H1 (cell line): ENCODE measurements at regions not wholly inside any gene's neighbourhood (a gene's known extent, or its start where the extent isn't known, plus 50 kb on each side); places are given as distances from the start of the nearest gene placed in this dataset.

ENCODE experiments used
- CTCF ChIA-PET: fragments of 300-600 bp; sonication (Branson Sonifier 250); formaldehyde crosslinking; loops from one replicate; lab custom pipeline; 2021; ENCODE audit not compliant: partially characterized antibody; lab: Charles Lee
- POLR2A ChIA-PET: fragments of 300-600 bp; sonication (Branson Sonifier 250); formaldehyde crosslinking; loops from one replicate; lab custom pipeline; 2021; ENCODE audit warnings: inconsistent platforms; ENCODE audit not compliant: partially characterized antibody; lab: Charles Lee
- DNase-seq, 2 experiments: peaks; one replicate each; pipeline versions ENCODE4 v3.0.0 to v3.0.0-alpha.2; 2010 to 2022; ENCODE audit warnings: low spot score in 2 of 2, low read depth in 1 of 2, mixed read lengths in 1 of 2
- FAIRE-seq: peaks from 2 replicates; lab custom pipeline; 2011; peaks lifted over from hg19 to GRCh38; lab: Jason Lieb, UNC
- H2AFZ ChIP-seq: 2 replicates; pipeline ENCODE4 v1.8.1; 2012; ENCODE audit warnings: low read length, inconsistent platforms
- H2AK5ac ChIP-seq: 2 replicates; pipeline ENCODE4 v1.6.1; 2013; ENCODE audit warnings: low read depth, low read length
- H2BK120ac ChIP-seq: replicated peaks from 2 replicates; pipeline ENCODE3; 2013; ENCODE audit warnings: low read depth, low read length, inconsistent platforms
- H2BK12ac ChIP-seq: 2 replicates; pipeline ENCODE4 v1.6.1; 2013; ENCODE audit warnings: low read depth, low read length
- H2BK15ac ChIP-seq: 2 replicates; pipeline ENCODE4 v1.6.1; 2013; ENCODE audit warnings: low read length
- H2BK20ac ChIP-seq: 2 replicates; pipeline ENCODE4 v1.6.1; 2013; ENCODE audit warnings: low read length
- H2BK5ac ChIP-seq: 2 replicates; pipeline ENCODE4 v1.6.1; 2013; ENCODE audit warnings: low read depth, low read length
- H3K14ac ChIP-seq: 2 replicates; pipeline ENCODE4 v1.6.1; 2013; ENCODE audit warnings: inconsistent platforms; ENCODE audit not compliant: insufficient read length
- H3K18ac ChIP-seq: 2 replicates; pipeline ENCODE4 v1.6.1; 2013; ENCODE audit warnings: low read length; ENCODE audit errors: extremely low read depth
- H3K23ac ChIP-seq: 2 replicates; pipeline ENCODE4 v1.6.1; 2013; ENCODE audit warnings: inconsistent platforms; ENCODE audit not compliant: insufficient read length
- H3K23me2 ChIP-seq: 2 replicates; pipeline ENCODE4 v1.6.1; 2013; ENCODE audit warnings: low read depth, low read length
- H3K27ac ChIP-seq: 2 replicates; pipeline ENCODE4 v1.6.1; 2011; ENCODE audit warnings: low read depth, low read length, inconsistent platforms
- H3K27me3 ChIP-seq, 4 experiments: replicated peaks in 1 of 4; 1 replicate in 1 of 4; 2 replicates in 3 of 4; pipeline versions ENCODE4 v1.6.1 to v1.8.1; 2011 to 2013; ENCODE audit warnings: low read length in 3 of 4, mild to moderate bottlenecking in 3 of 4, inconsistent platforms in 2 of 4, mixed read lengths in 2 of 4, moderate library complexity in 1 of 4; ENCODE audit not compliant: control insufficient read depth in 3 of 4, insufficient read depth in 3 of 4; ENCODE audit errors: extremely low read depth in 1 of 4
- H3K36me3 ChIP-seq, 4 experiments: 2 replicates each; pipeline versions ENCODE4 v1.6.1 to v1.8.1; 2011 to 2013; ENCODE audit warnings: mild to moderate bottlenecking in 4 of 4, low read length in 3 of 4, moderate library complexity in 2 of 4, control low read depth in 1 of 4, inconsistent platforms in 1 of 4; ENCODE audit not compliant: insufficient read depth in 4 of 4, control insufficient read depth in 2 of 4
- H3K4ac ChIP-seq: replicated peaks from 2 replicates; pipeline ENCODE3; 2013; ENCODE audit warnings: low read length, low read depth, mixed read lengths, inconsistent platforms; ENCODE audit not compliant: insufficient read length
- H3K4me1 ChIP-seq, 4 experiments: replicated peaks in 1 of 4; 1 replicate in 1 of 4; 2 replicates in 3 of 4; pipeline versions ENCODE4 v1.6.1 to v1.8.1; 2011 to 2013; ENCODE audit warnings: low read length in 3 of 4, inconsistent platforms in 2 of 4, mixed read lengths in 1 of 4; ENCODE audit not compliant: insufficient read depth in 4 of 4, control insufficient read depth in 3 of 4
- H3K4me2 ChIP-seq, 2 experiments: 2 replicates each; pipeline versions ENCODE4 v1.6.1 to v1.8.1; 2011 to 2013; ENCODE audit warnings: low read depth in 2 of 2, low read length in 2 of 2, control low read depth in 1 of 2, inconsistent platforms in 1 of 2, mild to moderate bottlenecking in 1 of 2; ENCODE audit not compliant: insufficient read depth in 1 of 2
- H3K4me3 ChIP-seq, 4 experiments: fragments of 200-600, 300-600 bp in 1 of 4; sonication (generic), shearing (Covaris generic), sonication (Bioruptor Twin) in 1 of 4; 2 replicates each; pipeline versions ENCODE4 v1.5.1 to v1.8.1; 2011 to 2016; ENCODE audit warnings: low read length in 4 of 4, low read depth in 3 of 4, control low read depth in 2 of 4, inconsistent platforms in 2 of 4, mild to moderate bottlenecking in 2 of 4, mixed read lengths in 1 of 4, moderate library complexity in 1 of 4; ENCODE audit not compliant: insufficient read depth in 2 of 4; ENCODE audit errors: extremely low read depth in 1 of 4
- H3K56ac ChIP-seq: replicated peaks from 2 replicates; pipeline ENCODE3; 2013; ENCODE audit warnings: low read depth, mild to moderate bottlenecking, mixed read lengths, low read length, inconsistent platforms; ENCODE audit not compliant: insufficient read length
- H3K79me1 ChIP-seq: 2 replicates; pipeline ENCODE4 v1.6.1; 2013; ENCODE audit warnings: low read depth, low read length, control low read depth
- H3K79me2 ChIP-seq, 2 experiments: 2 replicates each; pipeline versions ENCODE4 v1.6.1 to v1.8.1; 2012 to 2013; ENCODE audit warnings: low read length in 2 of 2, mild to moderate bottlenecking in 2 of 2, inconsistent platforms in 1 of 2; ENCODE audit not compliant: insufficient read depth in 2 of 2, control insufficient read depth in 1 of 2
- H3K9ac ChIP-seq, 4 experiments: replicated peaks in 1 of 4; 1 replicate in 1 of 4; 2 replicates in 3 of 4; pipeline versions ENCODE4 v1.6.1 to v1.8.1; 2011 to 2013; ENCODE audit warnings: low read depth in 3 of 4, low read length in 3 of 4, control low read depth in 2 of 4, mild to moderate bottlenecking in 2 of 4, moderate library complexity in 2 of 4, inconsistent platforms in 1 of 4; ENCODE audit errors: extremely low read depth in 1 of 4
- H3K9me3 ChIP-seq, 2 experiments: 2 replicates each; pipeline versions ENCODE4 v1.6.1 to v1.8.1; 2012 to 2013; ENCODE audit warnings: mild to moderate bottlenecking in 2 of 2, moderate library complexity in 2 of 2, control low read depth in 1 of 2, inconsistent platforms in 1 of 2, low read depth in 1 of 2, low read length in 1 of 2, mixed read lengths in 1 of 2; ENCODE audit not compliant: insufficient read depth in 2 of 2
- H4K20me1 ChIP-seq, 2 experiments: replicated peaks in 1 of 2; 2 replicates each; pipeline versions ENCODE3 to v1.8.1; 2011 to 2013; ENCODE audit warnings: inconsistent platforms in 2 of 2, low read length in 2 of 2, mild to moderate bottlenecking in 1 of 2; ENCODE audit not compliant: insufficient read depth in 2 of 2, control insufficient read depth in 1 of 2
- H4K5ac ChIP-seq: 2 replicates; pipeline ENCODE4 v1.6.1; 2013; ENCODE audit warnings: low read length, low read depth, mixed read lengths, inconsistent platforms; ENCODE audit not compliant: insufficient read length
- H4K8ac ChIP-seq: 2 replicates; pipeline ENCODE4 v1.8.0; 2013; ENCODE audit warnings: mild to moderate bottlenecking, moderate library complexity, low read length, inconsistent platforms; ENCODE audit not compliant: insufficient read depth; ENCODE audit errors: extremely low read depth
- H4K91ac ChIP-seq: replicated peaks from 2 replicates; pipeline ENCODE3; 2013; ENCODE audit warnings: low read length, mixed read lengths, inconsistent platforms; ENCODE audit not compliant: insufficient read length
- CBX5 ChIP-seq: fragments of 300-800, 300-1000 bp; sonication (generic); IDR thresholded peaks from 2 replicates; pipeline ENCODE4 v1.7.1; 2016; ENCODE audit warnings: antibody characterized with exemption, low read length, low read depth
- CREB1 ChIP-seq: IDR thresholded peaks from 2 replicates; pipeline ENCODE4 v1.6.1; 2012; ENCODE audit warnings: inconsistent platforms
- JUND ChIP-seq: IDR thresholded peaks from 2 replicates; pipeline ENCODE4 v1.6.1; 2011; ENCODE audit warnings: mild to moderate bottlenecking, improper control_type of control experiment, low read length
- KDM1A ChIP-seq: fragments of 200-600, 300-600 bp; sonication (generic); IDR thresholded peaks from 2 replicates; pipeline ENCODE4 v1.7.1; 2016; ENCODE audit warnings: mild to moderate bottlenecking, low read length, borderline replicate concordance
- NANOG ChIP-seq: IDR thresholded peaks from 2 replicates; pipeline ENCODE4 v1.6.1; 2011; ENCODE audit warnings: low read length, low read depth, mild to moderate bottlenecking, inconsistent platforms; ENCODE audit not compliant: insufficient read depth, poor library complexity, severe bottlenecking
- POLR2AphosphoS5 ChIP-seq: IDR thresholded peaks from 2 replicates; pipeline ENCODE4 v1.6.1; 2011; ENCODE audit warnings: low read depth, low read length
- WGBS, 2 experiments: shearing (Covaris generic) in 1 of 2; methylation state at CpG; one replicate each; pipeline versions ENCODE4 v1.1.6 to v1.1.7; 2013 to 2015; ENCODE audit warnings: low lambda C conversion rate in 2 of 2, mixed read lengths in 2 of 2, inconsistent platforms in 1 of 2, low coverage in 1 of 2, missing lambda C conversion rate in 1 of 2; ENCODE audit not compliant: insufficient replicate concordance in 2 of 2, insufficient coverage in 1 of 2, insufficient read length in 1 of 2; ENCODE audit errors: extremely low coverage in 1 of 2, missing lambda C conversion rate in 1 of 2; 5-methylcytosine and 5-hydroxymethylcytosine counted together
- TF ChIP-seq, protein P1 (sequence below): IDR thresholded peaks from 2 replicates; pipeline ENCODE4 v1.6.1; 2012; ENCODE audit warnings: inconsistent platforms

DNA sequence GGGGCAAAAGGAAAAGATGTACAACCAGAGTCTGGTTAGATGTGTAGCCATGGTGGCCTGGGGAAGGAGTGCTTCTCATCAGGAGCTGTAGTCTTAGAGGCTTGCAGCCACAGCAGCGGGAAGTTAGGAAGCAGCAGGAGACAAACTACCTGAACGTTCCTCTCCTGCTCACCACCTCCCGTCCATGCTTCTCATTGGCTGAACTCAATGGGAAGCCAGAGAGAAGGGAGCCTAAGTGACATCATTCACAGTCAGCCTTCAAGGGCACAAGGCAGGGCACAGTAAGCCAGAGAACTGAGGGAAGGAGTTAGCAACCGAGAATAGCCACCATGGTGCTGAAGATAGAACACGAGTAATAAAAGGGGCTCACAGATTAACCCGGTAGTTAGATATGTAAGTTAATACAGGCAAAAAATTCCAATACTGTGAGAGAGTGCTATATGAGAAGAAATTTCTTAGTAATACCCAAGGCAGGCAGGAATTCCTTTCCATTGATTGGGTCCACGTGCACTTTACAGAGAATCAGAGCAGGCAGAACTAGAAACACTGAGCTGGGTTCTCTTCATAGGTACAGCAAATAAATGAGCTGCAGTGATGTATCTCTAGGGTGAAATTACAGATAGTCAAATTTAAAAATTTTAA lies 391.5 kb upstream of the DACH1 start:
- Histone ChIP-seq H3K23ac (no peak overlapping the region), H2AFZ (0 out of 2 replicates have a peak overlapping the region, but pooled peaks have one; percentile 21), H3K4me1 (peaks cover 0 to 6% (median 3%) of the 10 kb centered on the region in 4 experiments; a peak in 3 of 7 replicates), H3K14ac (no peak overlapping the region), H2BK5ac (no peak overlapping the region), H3K56ac (no peak overlapping the region), H4K91ac (no peak overlapping the region), H3K27ac (no peak overlapping the region), H3K27me3 (peaks cover 0 to 2% (median 0%) of the 10 kb centered on the region in 4 experiments; a peak in 1 of 7 replicates), H3K4ac (no peak overlapping the region), H2AK5ac (no peak overlapping the region), H3K79me2 (no peaks in the 10 kb centered on the region), H3K36me3 (no peaks in the 10 kb centered on the region), H4K5ac (no peak overlapping the region), H2BK15ac (no peak overlapping the region), H4K20me1 (no peaks in the 10 kb centered on the region), H3K18ac (no peak overlapping the region), H3K79me1 (no peaks in the 10 kb centered on the region), H3K23me2 (no peaks in the 10 kb centered on the region), H2BK20ac (no peak overlapping the region), H3K9ac (no peak overlapping the region), H3K4me3 (no peak overlapping the region), H4K8ac (no peak overlapping the region; the same call in 1 of the 2 replicates), H2BK12ac (no peak overlapping the region; the same call in 1 of the 2 replicates), H3K4me2 (peak overlapping the region in 1 of 2 experiments; percentile 26; a peak in 2 of 4 replicates), H2BK120ac (no peak overlapping the region), H3K9me3 (no peaks in the 10 kb centered on the region)
- DNase-seq (peak; percentile 23 to 52), FAIRE-seq (peak; percentile 84)
- 58% methylated on average over 7 of the region's 7 CpGs; no CpG with 5 or more reads in 1 of the 2 experiments for WGBS, 2 experiments
- TF ChIP-seq POLR2AphosphoS5 = peak; percentile 59; the same call in 1 of the 2 replicates
- peak; percentile 34 for TF ChIP-seq NANOG
- no peak for TF ChIP-seq CBX5
- peak; percentile 82; the same call in 1 of the 2 replicates for TF ChIP-seq JUND
- no peak for TF ChIP-seq KDM1A
- TF ChIP-seq, protein P1, sequence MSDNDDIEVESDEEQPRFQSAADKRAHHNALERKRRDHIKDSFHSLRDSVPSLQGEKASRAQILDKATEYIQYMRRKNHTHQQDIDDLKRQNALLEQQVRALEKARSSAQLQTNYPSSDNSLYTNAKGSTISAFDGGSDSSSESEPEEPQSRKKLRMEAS = 0 out of 2 replicates have a peak, but pooled peaks have one; percentile 21
- TF ChIP-seq CREB1 = peak; percentile 64
- CTCF ChIA-PET = interaction anchor here (1.1 kb wide), 2 partner anchors 146 to 380 kb away, joined by 3 to 5 read pairs; no protein-coding TSS in a partner anchor
- POLR2A ChIA-PET = interaction anchor here (0.5 kb wide), 1 partner anchor 942 kb away, joined by 3 read pairs; no protein-coding TSS in a partner anchor
